Femur (tissue), 1 donor: ENCODE measurements at regions not wholly inside any gene's neighbourhood (a gene's known extent, or its start where the extent isn't known, plus 50 kb on each side); places are given as distances from the start of the nearest gene placed in this dataset.
A peak's percentile ranks its signal among the peaks of the same experiment; 100 is the strongest.
"Not testable (repeated sequence)": the region's sequence is repeated elsewhere in the genome, so short reads cannot be mapped to it uniquely, and the experiment has no call there.

Source experiments
- DNase-seq: peaks from one replicate; pipeline ENCODE4 v3.0.0-alpha.2; 2017

DNA sequence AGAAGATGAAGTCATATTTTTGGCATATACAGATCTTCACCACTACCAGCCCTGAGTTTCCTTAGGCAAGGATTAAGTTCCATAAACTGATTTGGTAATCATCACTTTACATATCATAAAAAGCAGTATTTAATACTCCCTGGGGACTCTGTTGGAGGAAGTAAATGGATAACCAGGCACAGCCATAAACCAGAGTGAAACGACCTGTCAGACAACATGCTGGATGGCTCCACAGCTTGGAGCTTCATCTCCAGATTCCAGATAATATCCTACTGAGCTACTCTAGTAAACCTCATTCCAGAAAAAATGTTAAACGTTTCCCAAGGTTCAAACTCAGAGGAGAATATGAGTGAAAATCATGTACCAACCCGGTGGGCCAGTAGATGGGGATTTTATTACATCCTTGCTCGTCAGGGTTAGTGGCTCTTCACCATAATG, 109.2 kb downstream of the BASP1 start:
- no peak for DNase-seq

DNA sequence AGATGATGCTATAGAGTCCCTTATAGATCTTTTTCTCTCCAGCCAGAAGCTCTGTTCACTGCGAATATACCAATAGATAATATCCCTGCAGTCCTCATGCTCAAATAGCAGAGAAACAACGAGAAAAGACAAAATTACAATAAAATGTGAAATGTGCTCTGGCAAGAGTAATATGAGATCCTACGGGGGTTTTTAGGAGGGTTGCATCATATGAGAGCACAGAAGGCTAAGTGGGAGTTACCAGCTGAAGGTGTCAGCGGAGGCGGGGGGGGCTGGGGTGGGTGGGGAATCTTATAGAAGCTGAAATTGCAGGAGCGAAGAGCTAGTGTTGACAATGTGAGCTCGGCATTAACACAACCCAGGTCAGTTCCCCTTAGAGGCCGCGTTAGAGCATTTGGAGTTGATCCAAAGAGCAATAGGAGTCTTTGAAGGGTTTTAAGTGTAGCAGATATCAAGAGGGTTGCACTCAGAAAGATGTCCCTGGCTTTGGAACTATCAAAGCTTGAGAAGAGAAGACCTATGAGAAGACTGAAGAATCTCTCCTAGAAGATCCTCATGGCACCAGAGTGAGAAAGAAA, 109.7 kb downstream of the BASP1 start:
- no peak for DNase-seq

DNA sequence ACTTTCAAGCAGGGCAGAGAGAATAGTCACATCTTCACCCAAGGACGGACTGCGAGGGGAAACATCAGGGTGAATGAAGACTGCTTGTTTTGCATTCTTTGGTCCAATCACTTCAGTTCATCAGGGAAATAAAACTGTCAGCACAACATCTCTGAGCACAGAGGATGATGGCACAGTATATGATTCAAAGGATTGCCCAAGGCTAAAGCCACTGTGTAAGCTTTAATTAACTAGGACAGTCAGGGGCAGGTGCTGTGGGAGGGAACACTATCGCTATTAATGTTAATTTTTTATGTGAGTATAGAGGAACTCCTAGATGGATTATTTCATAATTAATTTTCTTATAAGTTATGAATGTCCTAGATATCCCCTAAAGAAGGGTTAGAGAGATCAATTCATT, 112.1 kb downstream of the BASP1 start:
- DNase-seq: no peak

DNA sequence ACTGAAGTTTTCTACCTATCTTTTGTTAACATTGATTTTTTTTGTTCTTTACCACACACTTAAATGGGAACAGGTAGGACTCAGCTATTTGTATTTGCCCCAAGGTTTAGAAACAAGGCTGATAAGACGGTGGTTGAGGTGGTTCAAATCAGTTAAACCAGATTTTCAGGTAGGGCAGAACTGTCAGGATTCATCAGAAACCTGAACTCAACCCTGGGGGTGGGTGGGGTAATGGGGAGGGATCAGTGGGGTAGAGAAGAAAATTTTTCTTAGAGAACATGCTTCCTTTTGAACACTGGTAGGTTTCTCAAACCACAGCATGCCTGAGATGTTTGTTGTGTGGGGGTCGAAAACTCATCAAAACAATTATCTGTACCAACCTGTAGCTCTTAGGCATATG, 113.0 kb downstream of the BASP1 start:
- no peak for DNase-seq

DNA sequence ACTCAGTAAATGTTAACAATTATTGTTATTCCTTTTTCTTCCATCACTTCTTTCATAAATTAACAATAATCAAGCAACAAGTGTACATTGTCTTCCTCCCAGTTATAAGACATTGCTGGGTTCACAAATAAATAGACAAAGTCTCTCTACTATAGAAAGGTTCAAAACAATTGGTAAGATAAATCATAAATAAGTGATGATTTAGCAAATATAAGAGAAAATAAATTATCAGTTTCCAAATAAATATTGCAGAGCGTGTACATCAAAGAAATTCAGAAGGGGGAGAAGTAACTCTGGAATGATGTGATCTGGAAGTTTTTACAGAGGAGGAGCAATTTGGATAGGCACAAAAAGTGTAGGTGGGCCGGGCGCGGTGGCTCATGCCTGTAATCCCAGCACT, 114.2 kb downstream of the BASP1 start:
- no peak for DNase-seq

DNA sequence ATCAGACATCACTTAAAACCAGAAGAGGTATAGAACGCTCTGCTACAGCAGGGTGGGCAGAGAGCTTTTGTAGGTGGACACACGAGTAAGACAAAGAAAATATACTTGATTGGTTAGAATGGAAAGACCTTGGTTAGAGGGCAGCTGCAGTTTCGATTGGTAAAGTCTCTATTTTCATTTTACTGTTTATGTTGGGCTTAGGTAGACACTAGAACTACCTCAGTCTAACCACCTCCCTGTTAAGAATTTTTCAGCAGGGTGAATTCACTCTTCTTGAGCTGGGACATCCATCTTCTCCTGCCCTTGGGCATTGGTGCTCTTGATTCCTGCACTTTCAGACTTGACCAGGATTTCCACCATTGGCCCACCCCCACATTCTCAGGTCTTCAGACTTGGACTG, 116.3 kb downstream of the BASP1 start:
- DNase-seq: no peak

DNA sequence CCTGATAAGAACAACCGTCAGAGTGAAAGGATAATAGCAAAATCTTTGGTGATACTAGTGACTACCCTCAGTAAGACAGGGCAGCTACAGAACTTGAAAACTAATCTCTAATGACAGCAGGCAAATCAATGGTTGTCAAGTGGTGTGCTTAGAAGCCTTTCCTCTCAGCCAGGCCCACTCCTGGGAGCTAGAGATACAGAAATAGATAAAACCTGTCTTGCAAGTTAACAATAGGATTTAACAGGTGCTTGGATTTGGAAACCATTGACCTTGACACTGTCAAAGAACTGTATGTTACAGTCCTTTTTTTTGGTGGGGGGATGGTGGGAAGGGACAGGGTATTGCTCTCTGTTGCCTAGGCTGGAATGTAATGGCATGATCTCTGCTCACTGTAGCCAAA, 118.6 kb downstream of the BASP1 start:
- no peak for DNase-seq

DNA sequence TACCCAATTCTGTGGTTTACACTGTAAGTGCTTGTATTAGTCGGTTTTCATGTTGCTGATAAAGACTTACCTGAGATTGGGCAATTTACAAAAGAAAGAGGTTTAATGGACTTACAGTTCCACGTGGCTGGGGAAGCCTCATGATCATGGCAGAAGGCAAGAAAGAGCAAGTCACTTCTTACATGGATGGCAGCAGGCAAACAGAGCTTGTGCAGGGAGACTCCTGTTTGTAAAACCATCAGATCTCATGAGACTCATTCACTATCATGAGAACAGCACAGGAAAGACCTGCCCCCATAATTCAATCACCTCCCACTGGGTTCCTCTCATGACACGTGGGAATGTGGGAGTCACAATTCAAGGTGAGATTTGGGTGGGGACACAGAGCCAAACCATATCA, 119.3 kb downstream of the BASP1 start:
- not testable (repeated sequence) for DNase-seq

DNA sequence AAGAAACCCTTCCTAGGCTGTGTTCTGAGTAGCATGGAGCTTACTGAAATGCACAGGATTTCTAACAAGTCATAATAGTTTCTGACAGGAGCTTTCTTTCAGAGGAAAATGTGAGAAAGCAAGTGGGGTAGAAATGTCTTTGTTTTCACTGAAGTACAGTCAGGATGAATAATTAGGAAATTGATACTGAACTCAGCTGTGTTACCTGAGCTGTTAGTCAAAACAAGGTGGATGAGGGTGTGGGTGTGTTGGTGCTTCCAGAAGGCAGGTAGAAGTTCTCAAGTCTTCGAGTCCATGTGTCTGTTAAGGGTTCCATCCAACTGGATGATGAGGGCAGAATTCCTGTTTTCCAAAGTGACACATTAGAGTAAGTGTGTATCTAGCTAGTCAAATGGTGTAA, 122.4 kb downstream of the BASP1 start:
- DNase-seq: no peak

DNA sequence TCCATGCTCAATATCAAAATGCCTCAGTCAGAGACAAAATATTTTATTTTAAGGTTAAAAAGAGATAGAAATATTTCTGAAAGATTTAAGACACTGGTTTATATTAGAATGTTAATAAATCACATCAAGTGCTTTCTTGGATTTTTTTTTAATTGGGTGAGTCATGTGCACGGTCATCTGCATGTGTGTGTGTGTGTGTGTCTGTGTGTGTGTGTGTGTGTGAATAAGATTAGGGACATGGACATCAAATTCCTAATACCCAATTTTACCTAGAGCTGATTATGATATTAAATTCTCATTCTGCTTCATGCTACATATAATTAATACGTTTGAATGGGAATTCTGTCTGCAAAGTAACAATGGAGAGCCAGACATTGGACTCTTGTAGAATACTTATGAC, 122.9 kb downstream of the BASP1 start:
- no peak for DNase-seq

DNA sequence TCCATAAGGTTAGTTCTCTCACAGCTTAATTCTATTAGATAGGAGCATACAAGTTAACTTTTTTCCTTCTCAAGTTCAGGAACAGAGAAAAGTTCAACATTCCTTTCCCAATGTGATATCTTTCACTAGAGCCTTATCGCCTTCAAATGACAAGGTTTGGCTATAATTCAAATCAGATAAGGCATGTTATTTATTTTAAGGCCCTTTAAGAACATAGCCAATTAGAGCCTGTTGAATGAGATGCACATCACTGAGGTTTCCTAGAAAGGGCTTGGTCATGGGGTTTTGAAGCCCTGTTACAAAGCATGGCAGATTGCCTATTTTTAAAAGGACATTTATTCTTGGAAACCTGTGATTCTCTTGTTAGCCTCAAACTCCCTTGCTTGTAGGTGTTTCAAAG, 123.4 kb downstream of the BASP1 start:
- no peak for DNase-seq

DNA sequence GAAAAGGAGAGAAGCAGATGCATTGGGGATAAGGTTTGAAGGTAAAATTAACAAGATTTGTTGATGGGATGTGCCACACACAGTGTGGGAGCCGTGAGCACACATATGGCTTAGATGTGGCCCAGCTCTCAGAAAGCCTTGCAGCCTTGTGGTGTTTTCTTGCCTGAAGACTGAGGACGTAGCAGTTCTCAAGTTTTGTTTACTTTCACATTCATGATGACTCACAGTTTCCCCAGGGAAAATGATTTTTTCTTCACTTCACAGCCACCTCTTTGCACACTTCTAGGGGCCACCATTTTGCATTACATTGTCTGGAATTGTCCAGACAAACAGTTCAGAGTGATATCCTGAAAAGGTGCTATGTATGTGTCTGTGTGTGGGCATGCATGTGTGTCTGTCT, 126.2 kb downstream of the BASP1 start:
- no peak for DNase-seq

DNA sequence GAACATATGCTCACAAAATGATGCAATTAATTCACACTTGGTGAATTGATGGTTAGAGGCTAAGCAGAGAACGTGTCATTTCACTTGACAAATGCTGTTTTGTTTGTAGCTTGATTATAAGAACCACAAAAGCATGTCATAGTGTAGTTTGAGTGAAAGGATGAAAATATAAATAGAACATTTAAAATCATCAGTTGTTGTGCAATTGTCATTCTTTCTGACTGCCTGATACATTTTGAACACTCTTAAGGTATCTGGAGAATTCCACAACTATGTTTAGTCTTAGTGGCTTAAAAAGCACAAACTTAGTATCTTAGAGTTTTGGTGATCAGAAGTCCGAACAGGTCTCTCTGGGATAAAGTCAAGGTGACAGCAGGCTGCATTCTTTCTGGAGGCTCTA, 129.4 kb downstream of the BASP1 start:
- DNase-seq: no peak

DNA sequence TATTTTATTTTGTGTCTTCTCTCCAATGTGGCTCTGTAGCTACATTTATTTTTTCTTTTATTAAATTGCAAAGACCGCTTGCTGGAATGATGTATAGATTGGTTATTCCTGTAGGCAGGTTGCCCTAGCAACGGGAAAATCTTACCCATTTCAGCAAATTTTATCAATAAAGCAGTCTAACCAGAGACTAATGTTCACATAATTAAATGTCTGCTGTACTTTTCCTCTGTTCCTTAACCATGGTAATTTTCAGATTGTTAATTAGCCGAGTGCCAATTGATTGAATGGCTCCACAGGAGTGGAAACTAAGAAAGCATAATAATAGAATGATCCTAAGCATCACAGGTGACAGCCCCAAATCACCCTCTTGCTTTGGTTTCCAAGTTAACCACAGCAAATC, 134.8 kb downstream of the BASP1 start:
- DNase-seq: no peak

DNA sequence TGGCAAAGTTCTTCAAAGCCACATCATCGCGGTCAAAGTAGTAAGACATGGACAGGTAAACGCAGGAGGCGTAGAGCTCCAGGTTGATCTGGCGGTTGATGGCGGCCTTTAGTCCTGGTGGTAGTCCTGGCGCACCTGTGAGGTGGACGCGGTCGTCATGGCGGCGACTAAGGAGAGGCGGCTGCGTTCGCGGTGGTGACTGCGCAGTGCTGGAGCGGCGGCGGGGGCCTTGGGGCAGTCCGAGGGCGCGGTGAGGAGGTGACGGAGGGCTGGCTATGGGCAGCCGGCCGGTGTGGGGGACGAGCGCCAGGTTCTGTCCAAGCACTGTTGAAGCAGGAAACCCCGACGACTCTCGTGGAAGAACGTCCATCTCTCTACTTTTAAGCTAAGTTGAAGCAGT, 136.8 kb downstream of the BASP1 start:
- DNase-seq: no peak

DNA sequence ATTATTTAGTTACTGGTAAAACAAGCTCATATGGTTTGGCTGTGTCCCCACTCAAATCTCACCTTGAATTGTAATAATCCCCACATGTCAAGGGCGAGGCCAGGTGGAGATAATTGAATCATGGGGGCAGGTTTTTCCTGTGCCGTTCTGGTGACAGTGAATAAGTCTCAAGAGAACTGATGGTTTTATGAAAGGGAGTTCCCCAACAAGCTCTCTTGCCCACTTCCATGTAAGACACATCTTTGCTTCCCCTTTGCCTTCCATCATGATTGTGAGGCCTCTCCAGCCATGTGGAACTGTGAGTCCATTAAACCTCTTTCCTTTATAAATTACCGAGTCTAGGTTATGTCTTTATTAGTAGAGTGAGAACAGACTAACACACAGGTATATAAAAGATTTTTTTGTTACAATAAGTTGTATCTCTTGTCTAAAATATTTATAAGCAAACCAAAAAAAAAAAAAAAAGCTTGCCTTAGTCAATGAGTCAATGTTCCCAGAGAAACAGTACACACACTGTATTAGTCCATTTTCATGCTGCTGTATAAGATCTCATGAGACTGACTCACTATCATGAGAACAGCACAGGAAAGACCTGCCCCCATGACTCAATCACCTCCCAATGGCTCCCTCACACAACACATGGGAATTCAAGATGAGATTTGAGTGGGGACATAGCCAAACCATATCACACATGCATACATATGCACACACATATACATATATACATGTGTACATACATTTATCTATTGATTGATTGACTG, 138.3 kb downstream of the BASP1 start:
- DNase-seq: no peak

DNA sequence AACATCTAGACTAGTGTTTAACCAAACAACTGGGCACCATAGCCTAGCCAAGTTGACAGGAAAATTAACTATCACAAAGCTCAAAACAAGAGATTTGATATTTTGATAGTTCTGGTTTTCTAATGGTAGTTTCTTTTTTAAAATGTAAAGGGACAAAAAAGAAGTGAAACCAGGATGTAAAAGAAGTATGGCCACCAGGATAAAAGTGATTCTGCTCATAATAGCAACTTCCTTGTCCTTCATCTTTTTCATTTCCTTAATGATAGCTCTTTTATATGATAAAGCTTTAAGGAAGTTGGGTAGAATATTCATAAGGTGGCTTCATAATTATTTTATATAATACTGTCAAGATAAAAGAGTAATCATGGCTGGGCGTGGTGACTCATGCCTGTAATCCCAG, 139.1 kb downstream of the BASP1 start:
- DNase-seq: no peak

DNA sequence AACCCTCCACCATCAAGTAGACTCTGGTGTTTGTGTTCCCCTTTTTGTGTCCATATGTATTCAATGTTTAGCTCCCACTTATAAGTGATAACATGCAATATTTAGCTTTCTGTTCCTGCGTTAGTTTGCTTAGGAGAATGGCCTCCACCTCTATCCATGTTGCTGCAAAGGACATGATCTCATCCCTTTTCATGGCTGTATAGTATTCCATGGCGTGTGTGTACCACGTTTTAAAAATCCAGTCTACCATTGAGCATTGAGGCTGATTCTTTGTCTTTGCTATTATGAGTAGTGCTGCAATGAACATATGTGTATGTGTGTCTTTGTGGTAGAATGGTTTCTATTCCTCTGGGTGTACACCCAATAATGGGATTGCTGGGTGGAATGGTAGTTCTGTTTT, 140.1 kb downstream of the BASP1 start:
- DNase-seq: no peak

DNA sequence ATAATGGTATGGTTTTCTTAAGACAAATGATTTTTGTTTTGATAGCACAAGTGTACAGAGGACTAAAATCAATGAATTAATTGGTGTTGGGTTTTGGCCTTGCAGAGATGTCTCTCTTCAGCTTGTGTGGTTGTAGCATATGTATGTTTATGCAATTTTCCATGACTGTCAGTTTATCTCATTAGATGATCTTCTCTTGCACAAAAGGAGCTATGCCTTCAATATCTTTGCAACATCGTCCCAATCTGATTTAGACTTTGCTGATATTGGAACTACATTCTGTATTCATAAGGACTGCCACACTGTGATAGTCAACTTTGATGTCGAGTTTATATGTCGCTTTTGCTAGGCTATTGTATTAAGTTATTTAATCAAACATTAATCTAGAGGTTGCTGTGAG, 140.0 kb upstream of the TAF11L2 start:
- no peak for DNase-seq

DNA sequence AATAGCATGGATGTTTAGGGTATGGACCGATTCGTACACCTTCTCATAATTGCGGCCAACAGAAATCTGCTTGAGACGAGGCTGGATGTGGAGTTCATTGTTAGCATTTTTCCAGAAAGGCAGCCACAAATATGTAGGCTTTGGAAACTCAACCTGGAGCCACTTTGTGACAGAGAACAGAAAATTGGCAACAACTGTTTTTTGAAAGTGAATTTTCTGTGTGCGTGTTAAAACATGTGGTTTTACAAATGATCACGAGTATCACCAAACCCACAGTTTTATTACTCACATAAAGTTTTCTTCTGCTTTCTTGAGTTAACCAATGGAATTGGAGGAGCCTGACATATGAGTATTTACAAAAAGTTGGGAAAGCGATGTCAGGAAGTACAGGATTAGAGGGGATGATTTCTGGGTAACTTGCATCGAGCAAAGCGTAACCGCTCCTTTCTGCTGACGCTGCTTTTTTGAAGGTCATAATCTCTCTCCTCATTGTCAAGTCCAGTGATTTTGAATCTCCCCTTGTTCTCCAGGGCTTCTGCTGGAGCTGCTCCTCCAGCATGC, 138.5 kb upstream of the TAF11L2 start:
- peak; percentile 46 for DNase-seq

DNA sequence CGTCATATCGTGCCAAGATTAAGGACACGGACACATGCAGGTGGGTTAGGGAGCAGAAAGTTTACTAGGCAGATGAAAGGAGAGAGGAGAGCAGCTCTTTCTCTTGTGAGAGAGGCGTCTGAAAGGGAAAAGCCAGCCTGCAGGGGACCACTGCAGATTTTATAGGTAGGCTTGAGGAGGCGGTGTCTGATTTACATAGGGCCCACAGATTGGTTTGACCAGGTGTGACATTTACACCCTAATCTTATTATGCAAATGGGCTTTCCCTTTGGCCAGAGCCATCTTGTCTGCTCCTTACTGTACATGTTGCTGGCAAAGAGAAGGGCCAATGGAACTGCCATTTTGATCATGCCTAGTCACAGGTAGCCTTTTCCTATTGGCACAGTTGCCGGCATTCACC, 137.2 kb upstream of the TAF11L2 start:
- DNase-seq: no peak

DNA sequence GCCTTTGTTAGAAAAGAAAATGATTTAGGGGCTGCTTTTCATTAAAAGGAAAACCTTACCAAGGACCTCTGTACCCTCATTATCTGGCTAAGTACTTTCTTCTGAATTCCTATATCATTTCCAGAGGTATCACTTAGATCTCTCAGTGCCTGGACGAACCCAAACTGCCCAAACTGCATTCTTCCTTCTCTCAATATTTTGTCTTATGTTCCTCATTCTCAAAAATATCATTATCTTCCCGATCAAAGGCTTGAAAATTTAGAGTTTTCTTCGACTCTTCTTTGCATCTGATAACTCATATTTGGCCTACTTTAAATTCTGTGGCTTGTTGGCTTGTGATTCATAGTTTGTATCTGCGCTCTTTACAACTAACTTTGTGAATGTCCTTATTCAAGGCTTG, 136.7 kb upstream of the TAF11L2 start:
- DNase-seq: no peak

DNA sequence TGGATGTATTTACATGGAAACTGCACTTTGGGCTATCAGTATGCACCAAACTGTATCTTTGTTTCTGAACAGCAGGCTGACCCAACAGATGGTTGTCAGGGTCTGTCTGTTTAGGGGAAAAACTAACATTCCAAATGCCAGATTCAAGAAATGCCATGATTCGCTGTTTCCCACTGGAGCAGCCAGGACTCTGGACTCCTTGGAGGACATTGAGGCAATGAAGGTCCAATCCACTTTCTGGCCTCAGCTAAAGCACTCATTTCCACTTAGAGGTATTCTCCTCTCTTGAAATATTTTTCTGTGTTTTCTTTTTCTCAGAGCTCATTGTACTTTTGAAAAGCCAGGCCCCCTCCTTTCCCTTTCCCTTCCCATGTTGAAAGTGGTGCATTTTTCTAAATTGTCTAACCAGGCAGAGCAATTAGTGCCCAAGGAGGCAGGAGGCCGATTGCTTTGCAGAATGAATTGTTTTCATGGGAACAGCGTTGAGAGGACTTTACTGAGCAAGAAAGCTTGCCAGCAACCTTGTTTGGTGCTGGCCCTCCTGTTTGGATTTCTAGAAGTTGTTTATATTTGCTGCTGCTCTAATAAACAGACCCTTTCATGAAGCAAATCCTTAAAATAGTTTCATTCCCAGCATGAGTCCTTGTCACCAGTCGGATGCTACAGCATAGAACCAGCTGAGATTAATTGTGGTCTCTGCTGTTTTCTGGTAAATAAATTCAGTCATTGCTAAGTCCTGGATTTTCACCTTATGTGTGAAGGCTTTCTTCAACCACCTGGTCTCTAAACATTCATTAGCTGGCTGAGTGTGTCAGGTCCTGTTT, 132.8 kb upstream of the TAF11L2 start:
- DNase-seq: no peak

DNA sequence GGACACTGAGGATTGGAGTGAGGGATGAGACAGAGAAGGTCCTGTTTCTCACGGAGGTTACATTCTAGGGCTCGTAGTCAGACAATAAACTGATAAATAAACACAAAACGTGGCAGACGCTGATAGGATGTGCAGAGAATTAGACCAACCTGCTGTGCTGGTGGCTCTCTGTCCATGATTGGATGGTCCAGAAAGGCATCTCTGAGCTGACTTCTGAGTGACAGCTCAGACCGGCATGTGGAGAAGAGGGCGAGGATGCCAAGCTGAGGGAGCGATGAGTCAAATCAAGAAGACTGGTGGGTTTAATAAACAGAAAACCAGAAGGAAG, 132.3 kb upstream of the TAF11L2 start:
- no peak for DNase-seq
